ENCODE measurements at regions not wholly inside any gene's neighbourhood (a gene's known extent, or its start where the extent isn't known, plus 50 kb on each side); places are given as distances from the start of the nearest gene placed in this dataset.

DNA sequence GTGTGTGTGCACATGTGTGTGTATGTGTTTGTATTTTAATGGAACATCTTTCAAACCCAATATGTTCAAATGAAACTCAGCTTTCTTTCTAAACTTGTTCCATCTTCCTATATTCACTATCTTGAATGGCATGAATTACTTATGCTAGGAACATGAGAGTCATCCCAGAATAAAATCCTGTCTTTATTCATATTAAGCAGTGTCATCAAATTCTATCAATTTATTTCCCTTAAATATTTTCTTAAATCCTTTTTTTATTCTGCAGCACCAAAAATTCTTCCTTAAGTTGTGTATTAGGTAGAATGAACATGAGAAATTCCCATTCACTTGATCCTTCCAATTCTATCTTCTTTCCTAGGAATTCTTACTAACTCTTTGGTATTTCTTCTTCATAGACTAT is 146.6 kb upstream of the PCDH15 start:
- ATAC-seq (ENCODE audit: low FRiP score), result no peak

DNA sequence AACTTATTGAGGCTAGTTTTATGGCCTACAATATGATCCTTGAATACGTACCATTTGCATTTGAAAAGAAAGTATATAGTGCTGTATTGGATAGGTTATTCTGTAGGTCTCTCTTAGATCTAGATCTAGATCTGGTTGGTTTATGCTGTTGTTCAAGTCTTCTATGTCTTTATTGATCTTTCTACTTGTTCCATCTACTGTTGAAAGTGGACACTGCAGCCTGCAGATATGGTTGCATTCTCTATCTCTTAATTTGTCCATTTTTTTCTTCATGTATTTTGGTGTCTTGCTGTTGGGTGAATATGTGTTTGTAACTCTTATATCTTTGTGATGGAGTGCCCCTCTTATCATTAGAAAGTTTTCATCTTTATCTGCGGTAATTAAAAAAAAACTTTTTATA is 139.4 kb upstream of the PCDH15 start:
- ATAC-seq (ENCODE audit: low FRiP score) (no peak), DNase-seq (ENCODE audit: low spot score) (no peak)
- TF ChIP-seq, protein P1, sequence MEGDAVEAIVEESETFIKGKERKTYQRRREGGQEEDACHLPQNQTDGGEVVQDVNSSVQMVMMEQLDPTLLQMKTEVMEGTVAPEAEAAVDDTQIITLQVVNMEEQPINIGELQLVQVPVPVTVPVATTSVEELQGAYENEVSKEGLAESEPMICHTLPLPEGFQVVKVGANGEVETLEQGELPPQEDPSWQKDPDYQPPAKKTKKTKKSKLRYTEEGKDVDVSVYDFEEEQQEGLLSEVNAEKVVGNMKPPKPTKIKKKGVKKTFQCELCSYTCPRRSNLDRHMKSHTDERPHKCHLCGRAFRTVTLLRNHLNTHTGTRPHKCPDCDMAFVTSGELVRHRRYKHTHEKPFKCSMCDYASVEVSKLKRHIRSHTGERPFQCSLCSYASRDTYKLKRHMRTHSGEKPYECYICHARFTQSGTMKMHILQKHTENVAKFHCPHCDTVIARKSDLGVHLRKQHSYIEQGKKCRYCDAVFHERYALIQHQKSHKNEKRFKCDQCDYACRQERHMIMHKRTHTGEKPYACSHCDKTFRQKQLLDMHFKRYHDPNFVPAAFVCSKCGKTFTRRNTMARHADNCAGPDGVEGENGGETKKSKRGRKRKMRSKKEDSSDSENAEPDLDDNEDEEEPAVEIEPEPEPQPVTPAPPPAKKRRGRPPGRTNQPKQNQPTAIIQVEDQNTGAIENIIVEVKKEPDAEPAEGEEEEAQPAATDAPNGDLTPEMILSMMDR (IDR thresholded peaks at IDR 0.05), result no peak

More for the DNA sequence above, 146.6 kb upstream of the PCDH15 start:
- DNase-seq (ENCODE audit: low spot score), result no peak
- TF ChIP-seq, protein P1 (IDR thresholded peaks at IDR 0.05), result no peak

DNA sequence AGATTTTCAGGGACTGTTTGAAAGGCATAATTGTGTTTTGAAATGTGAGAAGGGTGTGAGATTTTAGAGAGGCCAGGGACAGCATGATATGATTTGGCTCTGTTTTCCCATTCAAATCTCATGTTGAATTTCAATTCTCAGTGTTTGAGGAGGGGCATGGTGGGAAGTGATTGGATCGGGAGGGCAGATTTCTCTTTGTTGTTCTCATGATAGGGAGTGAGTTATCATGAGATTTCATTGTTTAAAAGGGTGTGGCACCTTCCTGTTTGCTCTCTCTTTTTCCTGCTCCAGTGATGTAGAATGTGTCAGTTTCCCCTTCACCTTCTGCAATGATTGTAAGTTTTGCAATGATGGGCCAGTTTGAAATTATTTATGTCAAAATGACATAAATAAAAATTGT is 113.0 kb upstream of the PCDH15 start:
- no peak for ATAC-seq (ENCODE audit: low FRiP score)
- no peak for DNase-seq (ENCODE audit: low spot score)
- TF ChIP-seq, protein P1 (IDR thresholded peaks at IDR 0.05), result no peak

DNA sequence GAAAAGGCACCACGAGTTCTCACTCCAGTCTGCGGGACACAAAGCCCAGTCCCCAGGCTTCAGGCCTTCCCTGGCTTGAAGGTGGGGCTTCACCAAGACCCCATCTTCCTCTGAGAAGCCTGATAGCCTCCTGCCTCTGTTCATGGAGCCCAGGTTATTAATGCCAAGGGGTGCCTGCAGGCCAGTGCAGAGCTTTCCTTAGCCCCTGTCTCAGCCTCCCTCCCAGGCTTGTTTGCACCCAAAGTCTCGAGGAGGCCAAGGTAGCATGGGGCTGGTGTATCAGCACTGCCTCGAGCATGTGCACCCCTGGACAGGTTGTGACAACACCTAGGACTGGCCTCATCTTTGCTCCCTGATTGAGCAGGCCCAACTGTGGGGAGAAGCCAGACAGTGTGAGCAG is 108.1 kb upstream of the PCDH15 start:
- TF ChIP-seq, protein P1 (IDR thresholded peaks at IDR 0.05), result no peak
- no peak for DNase-seq (ENCODE audit: low spot score)
- ATAC-seq (ENCODE audit: low FRiP score), result no peak

DNA sequence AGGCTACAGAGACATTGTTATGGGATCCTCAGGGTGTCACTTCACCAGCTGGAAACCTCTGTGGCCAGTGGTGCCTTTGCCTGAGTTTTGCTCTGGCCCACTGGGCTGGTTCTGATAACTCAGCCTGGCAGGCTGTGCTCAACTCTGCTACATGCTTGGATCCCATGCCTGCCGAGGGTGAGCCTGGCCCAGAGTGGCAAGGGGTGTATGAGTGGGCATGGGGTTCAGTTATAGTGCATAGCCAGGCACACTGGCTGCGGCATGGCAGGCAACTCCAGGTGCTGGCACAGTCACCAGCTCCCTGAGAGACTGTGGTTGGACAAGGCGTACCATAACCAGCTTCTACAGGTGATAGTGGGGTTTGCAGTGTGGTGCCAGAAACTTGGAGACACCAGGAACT is 107.0 kb upstream of the PCDH15 start:
- ATAC-seq (ENCODE audit: low FRiP score), result no peak
- no peak for DNase-seq (ENCODE audit: low spot score)

DNA sequence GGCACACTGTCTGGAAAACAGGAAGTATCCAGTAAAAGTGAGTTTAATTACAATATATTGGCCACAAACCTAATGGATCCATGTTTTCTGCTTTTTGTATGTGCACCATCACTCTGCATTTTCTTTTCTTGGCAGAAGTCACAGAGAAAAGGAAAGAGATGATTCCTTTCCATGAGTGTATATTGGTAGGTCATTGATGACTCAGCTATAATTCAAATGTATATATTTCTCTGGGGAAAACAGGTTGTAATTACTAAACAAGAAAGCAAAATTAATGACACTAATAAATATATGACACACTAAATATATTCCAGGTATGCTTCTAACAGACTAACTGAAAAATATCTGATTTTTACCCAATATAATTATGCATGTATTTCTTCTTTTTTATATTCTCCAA is 105.9 kb upstream of the PCDH15 start:
- DNase-seq (ENCODE audit: low spot score) (no peak), ATAC-seq (ENCODE audit: low FRiP score) (no peak)
- TF ChIP-seq, protein P1 (IDR thresholded peaks at IDR 0.05), result no peak

More for the DNA sequence above, 107.0 kb upstream of the PCDH15 start:
- TF ChIP-seq, protein P1 (IDR thresholded peaks at IDR 0.05), result no peak

DNA sequence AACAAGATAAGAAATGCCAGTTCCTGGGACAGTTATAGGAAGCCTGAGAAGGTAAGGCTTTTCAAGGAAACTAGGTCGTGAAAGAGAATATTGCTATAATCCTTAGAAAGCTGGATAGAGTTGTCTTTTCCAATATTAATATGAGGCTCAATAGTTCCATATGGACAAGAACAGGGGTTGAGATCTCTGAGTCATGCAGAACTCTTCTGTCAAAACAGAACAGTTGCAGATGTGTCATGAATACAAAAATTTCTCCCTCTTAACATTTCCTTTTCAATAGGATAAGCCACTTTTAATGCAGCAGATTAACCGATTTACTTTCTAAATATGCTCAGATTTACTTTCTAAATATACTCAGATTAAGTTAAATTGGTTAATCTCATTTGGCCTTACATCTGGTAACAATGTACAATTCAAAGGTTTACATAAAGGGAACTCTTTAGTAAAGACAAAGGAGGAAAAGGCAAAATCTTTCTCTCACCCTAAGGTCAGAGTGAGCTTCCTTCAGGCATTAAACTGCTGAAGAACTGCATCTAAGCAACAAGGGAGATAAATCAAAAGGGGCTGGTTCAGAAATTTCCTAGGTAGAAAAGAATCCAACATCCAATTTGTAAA is 104.7 kb upstream of the PCDH15 start:
- DNase-seq (ENCODE audit: low spot score) (no peak), ATAC-seq (ENCODE audit: low FRiP score) (no peak)
- TF ChIP-seq, protein P1 (IDR thresholded peaks at IDR 0.05), result no peak

Data from omental fat pad (tissue), 3 donors.